HCEC 1CT (cell line): ENCODE measurements at regions not wholly inside any gene's neighbourhood (a gene's known extent, or its start where the extent isn't known, plus 50 kb on each side); places are given as distances from the start of the nearest gene placed in this dataset.
"Not testable (repeated sequence)": the region's sequence is repeated elsewhere in the genome, so short reads cannot be mapped to it uniquely, and the experiment has no call there.

Experiments
- DNase-seq: peaks from one replicate; pipeline ENCODE4 v3.0.0-alpha.2; 2017

DNA sequence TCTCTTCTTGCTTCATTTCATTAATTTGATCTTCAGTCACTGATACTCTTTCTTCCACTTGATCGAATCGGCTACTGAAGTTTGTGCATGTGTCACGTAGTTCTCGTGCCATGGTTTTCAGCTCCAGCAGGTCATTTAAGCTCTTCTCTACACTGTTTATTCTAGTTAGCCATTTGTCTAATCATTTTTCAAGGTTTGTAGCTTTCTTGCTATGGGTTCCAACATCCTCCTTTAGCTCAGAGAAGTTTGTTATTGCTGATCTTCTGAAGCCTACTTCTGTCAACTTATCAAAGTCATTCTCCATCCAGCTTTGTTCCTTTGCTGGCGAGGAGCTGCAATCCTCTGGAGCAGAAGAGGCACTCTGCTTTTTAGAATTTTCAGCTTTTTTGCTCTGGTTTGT, 180.0 kb upstream of the TMEM196 start:
- not testable (repeated sequence) for DNase-seq

DNA sequence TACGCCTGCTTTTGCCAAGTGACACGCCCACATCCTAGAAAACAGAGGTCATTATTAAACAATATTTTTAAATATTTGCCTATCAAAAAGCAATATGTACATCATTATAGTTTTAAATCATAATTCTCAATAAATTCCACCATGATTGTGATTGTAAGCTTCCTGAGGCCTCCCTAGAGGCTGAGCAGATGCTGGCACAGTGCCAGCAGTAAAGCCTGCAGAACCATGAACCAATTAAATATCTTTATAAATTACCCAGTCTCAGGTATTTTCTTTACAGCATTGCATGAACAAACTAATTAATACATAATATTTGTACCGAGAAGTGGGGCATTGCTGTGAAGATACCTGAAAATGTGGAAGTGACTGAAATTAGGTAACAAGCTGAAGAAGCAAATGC, 174.7 kb upstream of the TMEM196 start:
- DNase-seq: no peak

DNA sequence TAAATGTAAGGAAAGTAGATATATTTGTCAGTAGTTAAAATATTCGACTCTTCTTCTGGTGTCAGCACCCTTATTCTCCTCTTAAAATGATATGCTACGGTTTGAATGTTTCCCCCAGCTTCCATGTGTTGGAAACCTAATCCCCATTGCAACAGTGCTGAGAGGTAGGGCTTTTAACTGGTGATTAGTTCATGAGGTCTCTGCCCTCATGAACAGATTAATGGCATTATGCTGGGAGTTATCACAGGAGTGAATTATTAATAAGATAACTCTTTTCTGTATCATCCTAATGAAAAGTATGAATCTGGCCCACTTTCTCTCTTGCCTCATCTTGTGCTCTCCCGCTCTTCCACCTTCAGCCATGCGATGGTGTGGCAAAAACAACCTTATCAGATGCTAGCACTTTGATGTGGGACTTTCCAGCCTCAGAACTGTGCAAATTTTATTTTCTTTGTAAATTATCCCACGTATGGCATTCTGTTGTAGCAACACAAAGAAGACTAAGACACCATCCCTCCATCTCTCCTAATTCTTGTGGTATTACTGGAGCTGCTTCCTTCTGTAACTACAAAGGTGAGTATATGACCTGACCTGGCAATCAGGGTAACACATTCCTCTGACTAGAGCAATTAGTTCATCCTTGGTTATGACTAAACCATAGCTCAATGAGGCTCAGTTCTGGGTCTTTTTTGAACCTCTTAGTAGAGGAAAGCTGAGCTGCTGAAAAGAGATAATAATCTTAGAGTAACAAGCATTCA, 171.1 kb upstream of the TMEM196 start:
- DNase-seq: no peak

DNA sequence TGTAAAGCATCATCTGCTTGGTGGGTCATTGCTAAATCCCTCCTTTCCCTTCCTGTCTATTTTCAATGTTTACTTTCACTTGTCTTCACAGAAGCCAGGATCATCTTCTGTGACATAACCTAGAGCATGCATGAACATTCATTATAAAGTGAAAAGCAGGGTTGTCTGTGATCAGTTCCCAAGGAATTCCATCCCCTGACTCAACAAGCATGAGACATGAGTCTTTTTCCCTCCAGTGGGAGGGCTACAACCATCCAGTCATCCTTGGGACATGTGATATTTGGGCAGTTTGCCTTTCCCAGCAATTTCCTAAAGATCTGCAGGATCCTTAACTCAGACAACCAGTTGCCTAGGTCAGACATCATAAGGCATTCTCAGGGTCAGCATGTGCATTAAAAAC, 166.3 kb upstream of the TMEM196 start:
- DNase-seq: peak; percentile 94

DNA sequence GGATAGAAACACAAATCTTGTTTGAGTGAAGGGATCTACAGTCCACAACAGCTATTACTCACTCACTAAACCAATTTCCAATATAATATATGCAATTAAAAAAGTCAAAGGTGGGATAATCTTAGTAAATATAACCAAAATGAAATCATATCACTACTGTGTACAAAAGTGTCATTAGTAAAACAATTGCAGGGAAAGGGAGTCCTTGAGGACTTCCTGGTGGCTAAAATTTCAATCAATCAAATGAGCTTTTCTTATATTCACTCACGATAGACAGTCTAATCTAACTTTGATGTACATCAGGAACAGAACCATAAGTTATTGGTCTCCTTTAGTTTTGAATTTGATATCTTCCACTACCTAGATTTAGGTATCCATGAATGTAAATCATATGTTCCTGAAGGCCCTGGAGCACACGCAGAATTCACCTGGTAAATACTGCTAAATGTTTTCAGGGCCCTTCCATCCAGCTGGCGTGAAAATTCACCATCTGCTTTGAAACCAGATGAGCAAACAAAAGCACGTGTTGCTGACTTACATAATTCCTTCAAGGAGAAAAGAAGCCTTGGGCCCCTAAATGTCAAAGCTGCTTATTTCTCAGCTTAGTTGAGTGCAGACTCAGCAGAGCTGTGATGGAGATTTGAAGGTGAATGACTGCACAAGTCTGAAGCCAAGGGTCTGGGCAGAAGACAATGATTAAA, 159.3 kb upstream of the TMEM196 start:
- DNase-seq: no peak

DNA sequence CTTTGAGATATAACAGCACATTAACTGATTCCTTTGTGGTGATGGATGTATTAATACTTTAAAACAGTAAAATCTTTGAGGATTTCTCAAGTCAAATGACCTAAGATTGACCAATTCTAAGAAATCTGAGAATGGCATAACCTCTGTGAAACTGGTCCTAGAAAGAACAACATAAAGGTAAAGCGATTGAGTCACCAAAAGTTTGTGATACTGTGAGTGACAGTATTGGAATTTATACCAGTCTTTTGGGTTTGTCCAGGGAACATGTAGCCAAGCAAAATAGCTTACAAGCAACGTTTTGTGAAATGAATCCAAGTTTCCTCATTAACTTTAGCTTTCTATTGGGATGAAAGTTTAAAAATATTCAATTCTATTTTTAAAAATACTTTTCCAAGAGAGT, 157.4 kb upstream of the TMEM196 start:
- DNase-seq: no peak

DNA sequence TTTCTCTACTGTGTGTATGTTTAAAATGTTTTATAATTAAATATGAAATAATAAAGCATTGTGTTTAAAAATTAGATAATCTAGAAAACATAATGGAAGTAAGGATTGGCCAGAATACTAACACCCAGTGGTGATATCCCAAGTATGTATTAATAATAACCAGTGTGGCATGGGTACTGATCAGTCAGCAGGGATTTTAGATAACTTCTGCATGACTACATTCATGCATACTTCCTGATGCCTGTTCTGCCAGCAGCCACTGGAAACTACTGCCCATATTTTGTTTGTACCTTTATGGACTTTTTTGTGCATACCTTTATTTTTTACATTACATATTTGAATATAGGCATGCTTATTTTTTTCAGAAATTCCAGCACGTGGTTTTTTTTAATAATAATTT, 156.6 kb upstream of the TMEM196 start:
- no peak for DNase-seq

DNA sequence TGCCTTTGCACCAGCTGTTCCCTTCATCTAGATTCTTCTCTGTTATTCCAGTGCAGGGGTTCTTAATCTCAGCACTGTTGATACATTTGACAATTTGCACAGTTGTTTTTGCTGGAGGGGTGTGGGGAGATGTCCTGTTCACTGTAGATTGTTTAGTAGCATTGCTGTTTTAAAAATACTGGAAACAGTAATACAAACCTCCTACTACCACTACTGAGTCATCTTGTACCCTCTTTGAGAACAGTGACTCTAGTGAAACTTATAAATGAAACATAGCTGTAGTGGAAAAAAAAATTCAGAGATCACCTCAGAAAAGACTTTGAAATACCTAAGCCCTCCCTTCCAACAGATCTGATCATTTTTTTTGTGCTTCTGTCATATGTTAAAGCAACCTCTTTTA, 154.8 kb upstream of the TMEM196 start:
- peak; percentile 23 for DNase-seq

DNA sequence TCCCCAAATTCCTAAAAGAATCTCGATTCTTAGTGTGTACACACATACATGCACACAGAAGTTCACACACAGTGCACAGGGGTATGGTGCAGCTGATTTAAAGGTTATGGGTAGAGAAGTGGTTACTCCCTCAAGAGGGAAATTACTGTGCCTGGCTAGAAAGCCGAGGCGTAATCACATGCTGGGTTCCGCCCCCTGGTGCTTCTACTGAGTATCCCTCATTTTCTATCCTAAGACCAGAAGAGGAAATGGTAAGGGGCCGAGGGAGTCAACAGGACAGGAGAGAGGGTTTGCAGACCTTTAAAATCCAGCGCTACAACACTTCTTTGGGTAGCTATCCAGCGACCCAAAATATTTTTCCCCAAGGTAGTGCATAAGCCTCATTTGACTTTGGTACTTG, 147.3 kb upstream of the TMEM196 start:
- no peak for DNase-seq

DNA sequence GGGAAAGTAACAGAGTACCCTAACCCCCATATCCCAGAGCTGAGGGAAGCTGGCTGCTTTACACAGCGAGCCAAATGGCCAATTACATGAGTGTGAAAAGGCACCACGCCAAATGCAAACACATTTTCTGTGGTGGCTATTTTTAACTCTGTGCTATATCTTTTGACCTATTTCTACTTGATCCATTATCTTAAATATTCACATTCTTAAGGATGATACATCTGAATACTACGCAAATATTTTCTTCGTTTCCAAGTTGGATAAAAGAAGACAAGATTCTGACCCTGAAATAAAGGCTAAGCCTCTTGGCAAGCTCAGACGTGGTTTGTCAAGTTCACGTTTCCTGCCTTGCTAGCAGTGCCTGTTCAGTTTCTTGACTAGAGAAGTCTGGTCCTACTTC, 146.7 kb upstream of the TMEM196 start:
- peak; percentile 67 for DNase-seq

DNA sequence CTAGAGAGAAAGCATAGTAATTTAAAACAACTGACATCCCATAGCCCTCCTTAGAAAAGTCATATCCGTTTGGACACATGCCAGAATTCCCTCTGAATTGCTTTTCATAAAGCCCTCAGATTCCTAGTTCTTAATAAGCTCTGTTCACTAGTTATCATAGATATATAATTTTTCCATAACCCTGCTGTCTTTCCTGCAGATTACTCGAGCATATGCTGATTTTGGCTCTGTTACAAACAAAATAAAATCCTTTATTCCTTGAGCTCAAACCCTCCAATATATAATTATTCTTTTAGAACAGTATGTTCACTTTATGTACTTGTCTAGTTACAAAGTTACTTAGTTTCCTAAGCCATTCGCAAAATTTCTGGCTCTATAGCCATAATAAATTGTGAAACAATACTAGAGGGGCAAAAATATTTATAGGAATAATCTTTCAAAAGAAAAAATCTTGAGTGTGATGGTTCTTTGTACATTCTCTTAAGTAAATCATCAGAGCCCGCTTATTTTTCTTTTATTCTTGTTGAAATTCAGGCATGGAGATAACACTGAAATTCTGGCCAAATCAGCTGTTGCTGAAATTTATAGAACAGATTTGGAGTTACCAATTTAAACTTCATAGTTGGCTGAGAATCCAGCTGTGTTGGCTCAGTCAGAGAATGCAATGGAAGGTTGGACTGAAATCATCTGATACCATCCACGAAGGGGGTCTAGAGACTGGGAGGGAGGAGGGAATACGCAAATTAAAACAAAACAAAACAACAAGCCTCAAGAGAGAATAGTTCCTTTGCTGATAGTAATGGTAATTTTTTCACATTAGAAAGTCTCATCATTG, 146.1 kb upstream of the TMEM196 start:
- peak; percentile 35 for DNase-seq

DNA sequence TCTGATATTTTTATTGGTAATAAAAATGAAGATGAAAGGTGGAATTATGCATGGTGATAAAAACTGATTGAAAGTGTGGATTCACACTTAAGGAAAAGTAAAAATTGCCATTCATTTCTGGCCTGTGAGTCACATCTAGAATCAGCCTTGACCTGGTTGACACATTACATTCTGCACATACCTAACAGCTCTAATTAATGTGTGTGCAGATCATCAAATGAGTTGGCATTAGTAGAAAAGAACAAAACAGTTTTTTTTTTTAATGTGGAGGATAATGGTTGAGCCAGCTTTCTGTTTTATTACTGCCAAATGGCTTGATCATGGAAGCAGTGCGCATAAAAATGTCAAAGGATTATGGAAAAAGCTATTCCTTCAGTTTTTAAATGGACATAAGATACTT, 142.6 kb upstream of the TMEM196 start:
- DNase-seq: peak; percentile 65

DNA sequence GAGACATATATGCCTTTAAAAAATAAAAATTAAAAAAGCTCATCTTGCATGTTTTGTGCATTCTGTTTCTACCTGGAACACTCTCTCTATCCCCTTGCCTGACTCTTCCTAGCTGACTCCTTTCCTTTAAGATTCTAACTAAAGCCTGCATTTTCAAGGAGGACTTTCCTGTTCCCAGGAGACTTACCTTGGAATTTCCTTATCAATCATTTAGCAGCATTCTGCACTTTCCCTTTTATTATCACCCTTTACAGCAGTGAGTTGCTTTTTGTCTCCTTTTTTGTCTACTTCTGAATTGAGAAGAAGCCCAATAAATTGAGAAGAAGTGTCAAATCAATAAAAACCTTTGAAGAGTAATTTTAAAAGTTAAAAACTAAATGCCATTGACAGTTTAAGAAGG, 142.2 kb upstream of the TMEM196 start:
- DNase-seq: no peak

DNA sequence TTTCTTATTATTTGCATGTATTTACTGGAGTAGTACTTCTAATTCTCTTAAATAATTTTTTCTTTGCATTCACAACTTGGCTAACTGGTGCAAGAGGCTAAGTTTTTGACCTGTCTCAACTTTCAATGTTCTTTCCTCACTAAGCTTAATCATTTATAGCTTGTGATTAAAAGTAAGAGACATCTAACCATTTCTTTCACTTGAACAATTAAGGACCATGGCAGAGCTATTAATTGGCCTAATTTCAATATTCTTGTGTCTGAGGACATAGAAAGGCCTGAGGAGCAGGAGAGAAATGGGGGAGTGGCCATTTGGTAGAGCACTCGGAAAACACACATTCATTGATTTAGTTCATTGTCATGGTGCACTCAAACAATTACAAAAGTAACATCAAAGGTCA, 141.4 kb upstream of the TMEM196 start:
- no peak for DNase-seq

DNA sequence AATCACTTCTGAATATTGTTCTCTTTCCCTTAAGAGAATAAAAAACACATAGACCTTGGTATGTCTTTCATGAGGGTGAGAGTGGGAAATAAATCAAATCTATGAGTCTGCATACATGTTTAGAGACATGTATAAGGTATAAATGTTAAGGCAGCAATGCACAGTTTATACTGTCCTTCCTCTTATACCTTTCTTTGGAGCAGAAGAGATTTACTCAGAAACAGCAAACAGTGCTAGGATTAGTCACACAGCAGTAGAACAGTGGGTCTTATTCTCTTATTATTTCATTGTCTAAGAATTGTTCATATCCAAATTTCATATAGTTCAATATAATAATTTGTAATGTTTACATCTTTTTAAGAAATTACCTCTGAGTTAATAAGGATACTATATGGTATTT, 126.7 kb upstream of the TMEM196 start:
- peak; percentile 4 for DNase-seq

DNA sequence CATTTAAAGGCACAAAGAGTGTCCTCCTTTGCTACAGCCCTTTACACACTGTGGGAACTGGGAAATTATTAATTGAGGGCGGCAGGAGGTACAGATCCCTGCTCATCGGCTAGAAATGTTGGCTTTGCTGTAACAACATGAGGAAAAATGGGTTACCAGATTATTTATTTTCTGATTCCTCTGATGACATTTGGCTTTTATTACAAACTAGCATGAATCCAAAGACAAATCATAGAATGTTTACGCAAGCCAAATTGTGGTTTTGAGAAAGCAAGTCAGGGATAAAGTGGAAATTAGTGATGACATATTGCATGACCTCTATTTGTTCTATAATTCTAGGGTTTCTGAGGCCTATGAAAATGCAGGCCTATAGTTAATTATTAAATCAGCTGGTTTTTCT, 126.1 kb upstream of the TMEM196 start:
- DNase-seq: peak; percentile 78

DNA sequence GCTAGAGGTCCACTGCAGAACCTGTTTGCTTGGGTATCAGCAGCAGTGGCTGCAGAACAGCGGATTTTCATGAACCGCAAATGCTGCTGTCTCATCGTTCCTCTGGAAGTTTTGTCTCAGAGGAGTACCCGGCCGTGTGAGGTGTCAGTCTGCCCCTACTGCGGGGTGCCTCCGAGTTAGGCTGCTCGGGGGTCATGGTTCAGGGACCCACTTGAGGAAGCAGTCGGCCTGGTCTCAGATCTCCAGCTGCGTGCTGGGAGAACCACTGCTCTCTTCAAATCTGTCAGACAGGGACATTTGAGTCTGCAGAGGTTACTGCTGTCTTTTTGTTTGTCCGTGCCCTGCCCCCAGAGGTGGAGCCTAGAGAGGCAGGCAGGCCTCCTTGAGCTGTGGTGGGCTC, 109.5 kb upstream of the TMEM196 start:
- not testable (repeated sequence) for DNase-seq

DNA sequence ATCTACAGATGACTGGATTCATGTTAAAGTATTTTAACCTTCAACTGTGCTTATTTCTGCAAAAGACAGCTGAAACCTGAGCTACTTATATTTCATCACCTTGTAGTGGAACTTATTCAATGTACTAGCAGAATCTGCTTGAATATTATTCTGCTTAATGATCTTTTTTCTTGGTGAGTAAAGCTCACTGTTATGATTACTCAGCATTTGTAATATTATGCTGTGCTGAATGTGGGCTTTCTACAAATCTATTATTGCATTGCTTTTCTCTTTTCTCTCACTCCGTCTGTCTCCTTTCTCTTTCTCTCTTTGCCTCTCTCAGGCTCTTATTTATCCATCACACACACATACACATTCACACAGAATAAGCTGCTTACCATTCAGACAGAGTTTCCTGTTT, 98.7 kb upstream of the TMEM196 start:
- DNase-seq: peak; percentile 35

DNA sequence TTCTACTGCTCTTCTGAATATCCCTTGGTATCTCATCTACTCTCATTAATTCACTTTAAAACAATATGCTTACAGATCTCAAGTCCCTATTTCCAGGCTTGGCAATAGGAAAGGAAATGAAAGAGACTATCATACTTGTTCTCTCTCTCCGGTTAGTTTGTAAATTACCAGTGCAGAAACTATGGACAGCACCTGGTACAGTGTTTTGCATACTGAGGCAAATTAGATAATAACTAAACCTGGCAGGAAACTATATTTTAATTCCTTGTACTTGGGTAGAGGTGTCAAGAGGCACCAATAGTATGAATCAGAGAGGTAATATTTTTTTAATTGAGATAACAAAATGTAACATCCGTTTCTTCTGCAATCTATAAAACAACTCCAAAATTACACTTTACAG, 97.7 kb upstream of the TMEM196 start:
- DNase-seq: no peak

DNA sequence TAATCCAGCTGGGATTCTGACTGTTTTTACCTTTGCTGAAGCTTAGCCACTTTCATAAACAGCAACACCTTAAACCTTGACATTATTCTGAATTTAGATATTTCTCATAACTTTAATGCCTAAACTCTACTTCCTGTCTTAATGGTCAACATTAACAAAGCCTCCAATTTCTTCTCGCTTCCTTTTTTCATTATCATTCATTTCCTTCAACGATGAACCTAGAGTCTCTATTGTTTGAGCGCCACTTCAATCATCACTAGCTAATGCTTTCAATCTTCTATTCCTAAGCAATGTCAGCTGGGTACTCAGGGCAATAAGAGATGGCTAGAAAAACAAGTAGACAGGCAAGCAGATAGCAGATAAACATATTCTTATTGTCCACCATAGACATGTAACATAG, 96.6 kb upstream of the TMEM196 start:
- DNase-seq: no peak

DNA sequence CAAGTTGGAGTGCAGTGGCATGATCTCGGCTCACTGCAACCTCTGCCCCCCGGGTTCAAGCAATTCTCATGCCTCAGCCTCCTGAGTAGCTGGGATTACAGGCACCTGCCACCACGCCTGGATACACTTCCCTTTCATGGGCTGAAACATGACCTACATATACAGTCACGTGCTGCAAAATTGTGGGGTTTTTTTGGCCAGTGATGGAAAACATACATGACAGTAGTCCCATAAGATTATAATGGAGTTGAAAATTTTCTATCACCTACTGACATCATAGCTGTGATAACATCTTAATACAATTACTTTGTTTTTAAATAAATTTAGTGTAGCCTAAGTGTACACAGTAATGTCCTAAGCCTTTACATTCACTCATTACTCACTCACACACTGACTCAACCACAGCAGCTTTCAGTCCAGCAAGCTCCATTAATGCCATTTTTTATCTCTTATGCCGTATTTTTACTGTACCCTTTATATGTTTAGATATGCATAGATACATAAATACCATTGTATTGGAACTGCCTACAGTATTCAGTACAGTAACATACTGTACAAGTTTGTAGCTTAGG, 79.9 kb upstream of the TMEM196 start:
- DNase-seq: peak; percentile 53

DNA sequence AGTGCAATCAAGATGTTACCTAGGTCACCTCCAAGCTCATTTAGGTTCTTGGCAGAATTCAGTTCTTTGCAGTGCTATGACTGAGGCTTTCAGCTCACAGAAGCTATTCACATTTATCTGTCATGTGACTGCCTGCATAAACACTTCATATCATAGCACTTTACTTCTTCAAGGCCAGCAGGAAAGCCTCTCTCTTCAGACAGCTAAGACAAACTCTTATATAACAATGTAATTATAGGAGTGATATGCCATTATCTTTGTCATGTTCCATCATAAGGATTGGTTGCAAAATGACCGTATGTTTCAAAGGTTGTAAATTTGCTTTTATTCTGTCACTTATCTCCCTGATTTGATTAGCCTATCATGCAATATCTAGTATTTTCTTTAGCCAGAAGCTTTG, 78.8 kb upstream of the TMEM196 start:
- DNase-seq: no peak

DNA sequence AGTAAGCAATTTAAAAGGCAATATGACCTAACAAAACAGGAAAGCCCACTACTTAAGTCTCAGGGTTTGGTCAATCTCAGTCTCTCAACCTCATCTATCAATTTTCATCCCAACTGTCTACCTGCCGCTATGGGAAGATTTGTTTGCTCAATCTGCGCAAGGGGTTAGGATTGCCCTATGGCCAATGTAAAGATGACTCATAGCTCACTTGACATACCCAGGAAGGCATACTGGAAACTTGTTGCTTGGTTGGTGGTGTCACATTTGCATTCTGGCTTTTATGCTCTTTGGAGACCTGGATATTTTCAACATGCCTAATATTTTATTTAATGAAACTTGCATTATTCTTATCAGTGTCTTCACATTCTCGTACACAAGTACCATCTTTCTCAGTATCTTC, 78.1 kb upstream of the TMEM196 start:
- no peak for DNase-seq

DNA sequence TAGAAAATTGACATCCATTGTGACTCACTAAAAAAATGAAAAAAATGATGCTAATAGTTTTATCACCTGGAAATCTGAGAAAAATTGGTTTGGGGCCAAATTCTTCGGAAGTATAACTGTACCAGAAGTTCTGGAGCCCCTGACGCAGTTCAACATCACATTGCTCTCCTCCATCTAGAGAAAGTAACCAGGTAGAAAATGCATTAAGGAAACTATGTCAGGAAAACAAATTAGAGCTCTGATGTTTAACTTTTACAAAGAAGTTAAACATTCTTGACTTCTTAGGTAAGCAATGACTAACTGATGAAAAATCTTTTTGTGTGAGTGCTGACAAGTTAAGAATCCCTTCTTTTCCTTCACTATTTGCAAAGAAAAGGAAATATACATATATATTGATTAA, 61.1 kb upstream of the TMEM196 start:
- peak; percentile 22 for DNase-seq
